Mesothelial cell of epicardium (in vitro differentiated cells): ENCODE measurements at regions not wholly inside any gene's neighbourhood (a gene's known extent, or its start where the extent isn't known, plus 50 kb on each side); places are given as distances from the start of the nearest gene placed in this dataset.

ENCODE experiments used
- DNase-seq, 2 experiments: peaks; one replicate each; pipeline ENCODE4 v3.0.0; 2021; ENCODE audit warnings: low spot score in 2 of 2; ENCODE audit not compliant: unreplicated experiment in 2 of 2
- H3K27ac Mint-ChIP-seq: 2 replicates; pipeline ENCODE4 v1.8.0; 2021; ENCODE audit warnings: mixed read lengths
- H3K27me3 Mint-ChIP-seq: 2 replicates; pipeline ENCODE4 v1.8.0; 2021; ENCODE audit warnings: low read depth, mixed read lengths
- H3K36me3 Mint-ChIP-seq: 2 replicates; pipeline ENCODE4 v1.8.0; 2021; ENCODE audit warnings: mixed read lengths
- H3K4me1 Mint-ChIP-seq: 2 replicates; pipeline ENCODE4 v1.8.0; 2021; ENCODE audit warnings: mixed read lengths
- H3K4me3 Mint-ChIP-seq: 2 replicates; pipeline ENCODE4 v1.8.0; 2021; ENCODE audit warnings: mild to moderate bottlenecking, moderate library complexity, mixed read lengths
- H3K9me3 Mint-ChIP-seq: 2 replicates; pipeline ENCODE4 v1.8.0; 2021; ENCODE audit warnings: mixed read lengths
- TF ChIP-seq, protein P1 (sequence below): fragments of 200-600 bp; sonication (generic); IDR thresholded peaks from one replicate; pipeline ENCODE4 v1.5.0; 2021; ENCODE audit warnings: antibody characterized with exemption; ENCODE audit not compliant: unreplicated experiment

DNA sequence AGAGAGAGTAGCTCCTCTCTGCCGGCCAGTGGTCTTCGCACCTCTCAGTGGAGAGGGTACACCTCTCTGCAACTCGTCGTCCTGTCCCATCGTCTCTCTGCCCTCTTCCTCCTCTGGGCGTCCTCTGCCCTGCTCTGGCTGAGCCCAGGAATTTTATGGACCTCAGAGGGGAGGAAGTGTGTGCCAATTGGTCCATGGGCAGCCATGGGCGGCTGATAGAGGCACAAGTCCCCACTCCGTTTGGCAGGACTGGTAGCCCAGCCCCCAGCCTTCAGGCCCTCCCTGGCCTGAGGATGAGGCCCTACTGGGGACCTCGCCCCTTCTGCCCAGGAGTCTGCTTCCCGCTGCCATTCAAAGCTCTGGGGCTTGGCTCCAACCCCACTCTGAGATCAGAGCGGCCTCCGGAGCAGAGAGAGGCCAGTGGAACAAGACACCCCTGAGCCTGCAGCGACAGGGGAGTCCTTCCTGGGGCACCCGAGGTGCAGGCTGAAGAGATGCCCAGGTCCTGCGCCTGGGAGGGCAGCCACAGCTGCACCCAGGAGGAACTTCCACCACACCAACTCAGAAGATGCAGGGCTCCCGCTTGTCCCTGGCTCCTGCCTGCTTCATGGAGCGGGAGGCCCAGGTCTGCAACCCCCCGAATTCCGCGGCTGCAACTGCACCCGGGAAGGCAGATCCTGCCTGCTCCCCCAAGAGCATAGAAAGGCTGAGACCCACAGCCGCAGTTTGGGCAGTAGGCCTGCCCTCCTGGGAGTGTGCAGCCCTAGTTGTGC lies 659.9 kb downstream of the KCNT2 start:
- Mint-ChIP-seq H3K4me3 (no peak overlapping the region), H3K36me3 (no peaks in the 10 kb centered on the region), H3K9me3 (no peaks in the 10 kb centered on the region), H3K27me3 (no peaks in the 10 kb centered on the region), H3K27ac (no peak overlapping the region), H3K4me1 (peaks cover 4% of the 10 kb centered on the region)
- TF ChIP-seq, protein P1, sequence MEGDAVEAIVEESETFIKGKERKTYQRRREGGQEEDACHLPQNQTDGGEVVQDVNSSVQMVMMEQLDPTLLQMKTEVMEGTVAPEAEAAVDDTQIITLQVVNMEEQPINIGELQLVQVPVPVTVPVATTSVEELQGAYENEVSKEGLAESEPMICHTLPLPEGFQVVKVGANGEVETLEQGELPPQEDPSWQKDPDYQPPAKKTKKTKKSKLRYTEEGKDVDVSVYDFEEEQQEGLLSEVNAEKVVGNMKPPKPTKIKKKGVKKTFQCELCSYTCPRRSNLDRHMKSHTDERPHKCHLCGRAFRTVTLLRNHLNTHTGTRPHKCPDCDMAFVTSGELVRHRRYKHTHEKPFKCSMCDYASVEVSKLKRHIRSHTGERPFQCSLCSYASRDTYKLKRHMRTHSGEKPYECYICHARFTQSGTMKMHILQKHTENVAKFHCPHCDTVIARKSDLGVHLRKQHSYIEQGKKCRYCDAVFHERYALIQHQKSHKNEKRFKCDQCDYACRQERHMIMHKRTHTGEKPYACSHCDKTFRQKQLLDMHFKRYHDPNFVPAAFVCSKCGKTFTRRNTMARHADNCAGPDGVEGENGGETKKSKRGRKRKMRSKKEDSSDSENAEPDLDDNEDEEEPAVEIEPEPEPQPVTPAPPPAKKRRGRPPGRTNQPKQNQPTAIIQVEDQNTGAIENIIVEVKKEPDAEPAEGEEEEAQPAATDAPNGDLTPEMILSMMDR, result no peak
- DNase-seq, result no peak

GRCh38 chr1:195946500-195946899 lies 661.7 kb downstream of the KCNT2 start:
- H3K9me3 Mint-ChIP-seq, result peaks cover 5% of the 10 kb centered on the region
- DNase-seq, result no peak
- no peak overlapping the region for H3K4me3 Mint-ChIP-seq
- no peaks in the 10 kb centered on the region for H3K36me3 Mint-ChIP-seq
- TF ChIP-seq, protein P1, result no peak
- no peak overlapping the region for H3K27ac Mint-ChIP-seq
- H3K4me1 Mint-ChIP-seq, result peaks cover 4% of the 10 kb centered on the region
- no peaks in the 10 kb centered on the region for H3K27me3 Mint-ChIP-seq

DNA sequence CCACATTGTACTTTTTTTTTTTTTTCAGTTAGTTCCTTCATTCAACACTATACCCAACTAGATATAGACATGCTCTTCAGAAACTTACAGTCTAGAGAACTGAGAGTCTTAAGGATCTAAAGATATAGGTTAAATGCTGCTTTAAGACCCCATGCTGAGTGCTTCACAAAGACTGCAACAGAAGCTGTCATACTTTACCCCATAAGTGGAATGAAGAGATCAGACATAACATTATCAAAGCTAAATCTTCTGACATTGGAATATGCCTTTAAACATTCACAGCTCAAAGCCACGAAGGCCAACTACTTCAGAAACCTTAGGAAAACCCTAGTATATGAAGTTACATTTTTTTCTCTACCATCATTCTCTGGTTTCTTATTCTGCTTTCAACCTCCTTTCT lies 666.4 kb downstream of the KCNT2 start:
- no peaks in the 10 kb centered on the region for H3K27me3 Mint-ChIP-seq

GRCh38 chr1:195941314-195941713 lies 666.9 kb downstream of the KCNT2 start:
- Mint-ChIP-seq H3K9me3 (peaks cover 5% of the 10 kb centered on the region), H3K4me1 (peaks cover 4% of the 10 kb centered on the region), H3K36me3 (no peaks in the 10 kb centered on the region), H3K4me3 (no peak overlapping the region), H3K27ac (no peak overlapping the region), H3K27me3 (no peaks in the 10 kb centered on the region)
- DNase-seq, result no peak
- TF ChIP-seq, protein P1, result no peak

More for the DNA sequence above, 666.4 kb downstream of the KCNT2 start:
- Mint-ChIP-seq H3K4me3 (no peak overlapping the region), H3K9me3 (peaks cover 5% of the 10 kb centered on the region), H3K27ac (no peak overlapping the region), H3K36me3 (no peaks in the 10 kb centered on the region), H3K4me1 (peaks cover 4% of the 10 kb centered on the region)
- TF ChIP-seq, protein P1, result no peak
- DNase-seq, result no peak

DNA sequence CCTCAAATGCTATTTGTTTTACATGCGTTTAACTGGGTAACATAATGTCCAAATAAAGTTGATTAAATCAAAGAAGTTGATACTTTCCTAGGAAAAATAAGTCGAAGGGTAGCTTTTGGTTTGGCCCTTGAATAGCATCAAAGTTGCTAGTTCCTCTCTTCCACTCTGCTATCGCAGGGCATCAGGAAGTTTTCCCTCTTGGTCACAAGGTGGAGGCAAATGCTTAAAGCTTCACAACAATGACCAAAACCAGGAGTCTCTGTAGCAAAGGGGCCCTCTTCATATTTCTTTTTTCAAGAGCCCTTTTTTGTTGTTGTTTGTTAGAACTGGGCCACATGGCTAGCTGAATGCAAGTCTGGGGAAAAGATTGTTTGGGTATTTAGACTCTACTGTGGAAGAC lies 668.4 kb downstream of the KCNT2 start:
- TF ChIP-seq, protein P1, result no peak
- Mint-ChIP-seq H3K36me3 (no peaks in the 10 kb centered on the region), H3K4me3 (no peak overlapping the region), H3K27ac (no peak overlapping the region), H3K27me3 (no peaks in the 10 kb centered on the region), H3K4me1 (peaks cover 11% of the 10 kb centered on the region), H3K9me3 (peaks cover 5% of the 10 kb centered on the region)
- DNase-seq, result no peak
